NK-92 treated with Interleukin-12 subunit alpha and Interleukin-12 subunit beta, amount 100 ng/mL, for 24 hours (cell line): ENCODE measurements at regions not wholly inside any gene's neighbourhood (a gene's known extent, or its start where the extent isn't known, plus 50 kb on each side); places are given as distances from the start of the nearest gene placed in this dataset.
A peak's percentile ranks its signal among the peaks of the same experiment; 100 is the strongest.
"Not testable (repeated sequence)": the region's sequence is repeated elsewhere in the genome, so short reads cannot be mapped to it uniquely, and the experiment has no call there.

Experiments used
- DNase-seq: peaks from one replicate; lab custom pipeline; 2025; lab: John Stamatoyannopoulos, UW

DNA sequence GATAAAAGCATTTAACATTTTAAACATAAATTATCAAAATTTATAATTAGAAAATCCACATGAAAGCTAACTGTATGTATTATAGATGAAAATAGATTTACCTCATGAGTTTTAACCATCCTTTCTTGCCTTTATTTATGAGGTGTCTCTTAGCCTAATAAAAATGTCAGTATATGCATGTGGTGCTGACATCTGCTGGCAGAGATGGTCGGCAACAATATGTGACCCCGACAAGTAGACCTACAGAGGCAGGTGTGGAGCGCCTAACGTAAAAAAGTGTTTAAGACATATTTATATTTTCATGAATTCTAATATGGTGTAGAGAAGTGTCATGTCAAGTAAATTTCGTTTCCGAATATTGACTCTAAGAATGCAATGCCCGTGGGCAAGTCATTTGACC, 149.0 kb upstream of the FUT9 start:
- no peak for DNase-seq

DNA sequence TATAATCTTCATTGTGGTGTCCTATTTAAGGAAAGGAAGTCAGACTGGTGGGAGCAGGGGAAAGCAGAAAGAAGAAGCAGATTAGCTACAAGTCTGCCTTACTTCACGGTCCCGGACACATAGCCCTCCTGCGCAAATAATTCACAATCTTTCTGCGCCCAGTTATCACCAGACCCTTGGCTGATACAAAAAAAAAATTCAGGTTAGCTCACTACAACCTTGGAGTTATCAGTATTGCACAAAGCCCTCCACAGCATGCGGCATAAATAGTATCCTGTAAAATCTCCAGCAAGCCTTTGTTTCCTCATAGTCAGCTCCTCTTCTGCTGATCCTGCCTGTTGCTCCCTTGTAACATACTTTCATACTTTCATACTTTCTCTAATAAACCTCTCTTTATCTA, 148.6 kb upstream of the FUT9 start:
- DNase-seq = no peak

DNA sequence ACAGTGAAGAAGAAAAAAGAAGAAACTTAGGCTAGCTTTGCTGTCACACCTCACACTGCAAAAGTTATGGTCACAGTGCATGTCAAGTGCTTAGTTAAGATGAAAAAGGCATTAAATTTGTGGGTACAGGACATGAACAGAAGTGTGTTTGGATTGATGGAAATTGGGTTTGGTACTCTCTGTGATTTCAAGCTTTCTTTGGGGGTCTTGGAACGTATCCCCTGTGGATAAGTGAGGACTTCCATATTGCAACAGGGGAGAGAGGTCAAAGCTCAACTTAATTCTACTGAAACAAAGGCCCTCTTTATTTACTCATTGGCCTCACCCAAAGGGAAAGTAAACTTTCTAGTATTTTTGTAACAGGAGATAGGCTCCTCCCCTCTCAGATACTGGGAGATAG, 138.3 kb upstream of the FUT9 start:
- DNase-seq = no peak

DNA sequence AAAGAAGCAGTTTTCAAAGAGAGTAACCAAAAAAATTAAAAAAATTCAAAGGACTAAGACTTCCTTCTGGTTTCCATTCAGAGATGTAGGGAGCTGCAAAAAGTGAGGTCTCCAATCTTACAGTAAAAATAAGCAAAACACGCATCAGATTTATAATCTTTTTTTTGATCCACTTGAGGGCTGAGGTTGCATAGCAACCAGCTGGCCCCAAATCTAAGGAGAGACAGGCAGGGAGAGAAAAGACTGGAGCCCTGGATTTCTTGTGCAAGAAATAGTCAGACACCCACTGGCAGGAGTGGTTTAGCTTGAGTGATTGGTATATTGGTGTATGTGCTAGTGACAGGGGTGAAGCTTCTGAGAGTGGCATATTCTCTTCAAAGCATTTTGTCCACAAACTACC, 135.9 kb upstream of the FUT9 start:
- DNase-seq = no peak

DNA sequence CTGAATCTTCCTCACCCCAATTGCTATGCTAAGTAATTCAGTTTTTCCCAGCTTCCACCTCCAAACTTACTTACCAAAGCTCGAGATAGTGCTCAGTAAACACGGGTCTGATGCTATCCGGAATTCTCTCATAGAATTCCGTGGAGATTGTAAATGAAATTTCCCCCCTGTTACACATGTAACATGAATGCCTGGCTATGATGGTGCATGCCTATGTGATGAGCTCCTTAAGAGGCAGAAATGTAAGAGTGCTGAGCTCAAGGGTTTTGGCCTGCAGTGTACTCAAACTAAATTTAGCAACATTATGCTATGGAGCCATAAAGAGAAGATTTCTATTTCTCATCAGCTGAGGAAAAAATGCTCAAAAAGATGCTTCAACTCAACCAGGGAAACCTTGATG, 133.4 kb upstream of the FUT9 start:
- DNase-seq = no peak

DNA sequence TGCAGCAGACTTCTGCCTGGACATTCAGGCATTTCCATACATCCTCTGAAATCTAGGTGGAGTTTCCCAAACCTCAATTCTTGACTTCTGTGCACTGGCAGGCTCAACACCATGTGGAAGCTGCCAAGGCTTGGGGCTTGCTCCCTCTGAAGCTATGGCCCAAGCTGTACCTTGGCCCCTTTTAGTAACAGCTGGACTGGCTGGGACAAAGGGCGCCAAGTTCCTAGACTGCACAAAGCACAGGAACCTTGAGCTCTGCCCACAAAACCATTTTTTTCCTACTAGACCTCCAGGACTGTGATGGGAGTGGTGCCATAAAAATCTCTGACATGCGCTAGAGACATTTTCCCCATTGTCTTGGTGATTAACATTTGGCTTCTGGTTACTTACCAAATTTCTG, 127.1 kb upstream of the FUT9 start:
- not testable (repeated sequence) for DNase-seq

DNA sequence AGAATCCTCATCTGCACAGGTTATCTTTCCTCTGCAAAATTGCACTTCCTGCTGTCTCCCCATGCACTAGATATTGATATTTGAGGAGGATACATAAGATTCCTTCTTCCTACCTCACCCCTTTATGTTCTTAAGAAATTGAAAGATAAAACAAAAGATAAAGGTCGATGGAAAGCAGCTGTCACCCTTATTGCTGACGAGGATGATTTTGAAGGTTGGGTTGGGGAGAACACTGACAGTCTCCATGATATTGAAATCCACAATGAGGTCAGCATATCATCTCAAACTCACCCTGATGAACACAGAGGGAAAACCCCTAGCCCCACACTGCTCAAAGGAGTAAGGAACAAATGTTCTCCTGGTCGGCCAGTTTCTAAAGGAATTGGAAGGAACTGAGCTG, 110.6 kb upstream of the FUT9 start:
- DNase-seq = no peak

DNA sequence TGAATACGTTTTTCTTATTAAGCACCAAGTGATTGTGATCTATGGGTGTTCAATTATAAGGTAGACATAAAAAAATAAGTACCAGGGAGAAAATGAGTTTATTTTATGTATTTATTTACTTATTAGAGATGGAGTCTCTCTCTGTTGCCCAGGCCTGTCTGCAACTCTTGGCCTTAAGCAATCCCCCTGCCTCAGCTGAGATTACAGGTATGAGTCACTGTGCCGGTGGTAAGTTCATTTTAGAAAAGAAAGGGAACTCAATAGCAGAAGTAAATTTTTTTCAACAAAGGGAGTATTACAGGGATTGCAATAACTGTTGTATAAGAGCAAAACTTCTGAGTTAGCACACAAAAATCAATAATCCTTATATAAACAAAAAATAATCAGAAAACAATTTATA, 98.7 kb upstream of the FUT9 start:
- peak; percentile 18 for DNase-seq

DNA sequence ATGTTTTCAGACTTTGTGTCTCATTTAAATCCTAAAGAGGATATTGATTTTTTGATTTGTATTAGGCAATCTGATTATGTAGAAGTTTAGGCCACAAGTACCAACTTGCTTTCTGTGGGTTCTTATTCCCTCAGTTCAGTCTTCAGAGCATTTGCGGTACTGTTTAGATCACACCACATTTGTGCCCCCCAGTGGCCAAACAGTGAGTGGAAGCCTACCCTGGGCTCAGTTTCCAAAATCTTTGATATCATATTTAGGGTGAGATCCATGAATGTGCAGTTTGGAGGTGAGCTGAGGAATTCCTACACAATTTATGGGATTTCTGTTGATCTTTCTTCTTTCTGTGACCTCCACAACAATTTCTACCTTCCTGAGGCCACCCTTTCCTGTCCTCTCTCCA, 92.3 kb upstream of the FUT9 start:
- DNase-seq = no peak

DNA sequence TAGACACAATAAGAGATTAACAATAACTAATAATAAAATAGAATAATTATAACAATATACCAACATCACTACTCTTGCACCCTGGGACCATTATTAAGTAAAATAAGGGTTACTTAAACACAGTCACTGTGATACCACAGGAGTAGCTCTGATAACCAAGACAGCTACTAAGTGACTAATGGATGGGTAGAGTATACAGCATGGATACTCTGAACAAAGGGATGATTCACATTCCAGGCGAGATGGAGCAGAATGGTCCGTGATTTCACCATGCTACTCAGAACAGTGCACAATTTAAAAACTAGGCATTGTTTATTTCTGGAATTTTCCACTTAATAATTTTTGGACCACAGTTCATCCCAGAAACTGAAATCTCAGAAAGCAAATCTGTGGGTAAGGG, 80.0 kb upstream of the FUT9 start:
- no peak for DNase-seq

DNA sequence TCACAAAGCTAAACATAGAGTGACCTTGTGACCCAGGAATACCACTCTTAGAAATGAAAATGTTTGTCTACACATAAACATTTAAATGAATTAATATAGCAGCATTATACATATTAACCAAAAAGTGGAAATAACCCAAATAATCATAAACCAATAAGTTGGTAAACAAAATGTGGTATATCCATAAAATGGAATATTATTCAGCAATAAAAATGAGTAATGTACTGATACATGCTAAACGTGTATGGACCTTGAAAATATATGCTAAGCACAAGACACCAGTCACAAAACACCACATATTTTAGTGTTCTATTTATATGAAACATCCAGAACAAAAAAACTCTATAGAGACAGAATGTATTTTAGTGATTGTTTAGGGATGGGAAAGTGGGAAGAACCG, 68.9 kb upstream of the FUT9 start:
- DNase-seq = no peak

DNA sequence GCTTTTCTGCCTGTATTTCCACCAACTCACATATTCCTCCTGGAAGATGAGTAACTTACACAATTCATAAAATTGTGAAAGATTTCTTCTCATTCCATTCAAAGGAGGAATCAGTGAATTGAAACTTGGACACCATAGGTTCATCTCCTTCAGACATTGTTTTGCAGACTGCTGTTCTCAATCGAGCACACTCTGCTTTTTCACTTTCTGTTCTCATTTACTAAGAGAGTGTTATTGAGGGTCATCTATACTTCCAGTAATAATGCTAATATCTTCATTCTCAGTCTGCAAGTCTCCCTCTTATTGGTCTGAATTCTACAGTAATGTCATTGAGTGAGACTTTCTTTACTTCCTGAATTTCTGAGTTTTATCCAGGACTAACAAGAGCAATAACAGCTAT, 67.5 kb upstream of the FUT9 start:
- no peak for DNase-seq

DNA sequence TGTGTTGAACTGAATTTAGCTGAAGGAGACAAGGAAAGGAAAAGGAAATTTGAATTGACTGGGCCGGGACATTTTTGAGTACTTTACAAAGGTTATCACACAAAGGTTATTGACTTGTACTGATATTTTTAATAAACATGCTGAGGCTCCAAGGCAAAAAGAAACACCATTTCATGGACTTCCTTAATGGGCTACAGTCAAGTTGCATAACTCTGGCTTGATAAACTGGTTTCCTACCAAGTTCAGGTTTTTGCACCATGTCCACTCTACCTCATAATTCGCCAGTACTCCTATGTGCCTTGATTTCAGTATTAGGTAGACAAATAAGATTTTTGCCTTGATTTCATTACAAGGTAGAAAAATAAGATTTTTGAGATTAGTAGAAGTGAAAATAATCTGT, 65.8 kb upstream of the FUT9 start:
- no peak for DNase-seq

DNA sequence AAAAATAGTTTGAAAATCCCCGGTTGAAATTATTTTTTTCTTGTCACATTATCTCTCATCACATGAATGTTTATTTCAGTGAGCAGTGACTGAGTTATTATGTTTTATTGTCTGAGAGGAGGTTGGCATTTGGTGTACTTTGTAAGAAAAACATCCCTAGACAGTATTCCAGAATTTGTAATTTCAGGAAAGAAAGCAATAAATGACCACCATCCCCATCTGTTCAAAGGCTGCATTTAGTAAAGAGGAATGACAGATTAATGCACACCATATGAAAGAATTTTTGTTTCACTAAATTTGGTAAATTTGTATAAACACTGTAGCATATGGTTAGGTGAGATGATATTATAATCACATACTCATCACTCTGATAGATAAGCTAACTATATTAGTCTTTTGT, 57.1 kb upstream of the FUT9 start:
- no peak for DNase-seq

DNA sequence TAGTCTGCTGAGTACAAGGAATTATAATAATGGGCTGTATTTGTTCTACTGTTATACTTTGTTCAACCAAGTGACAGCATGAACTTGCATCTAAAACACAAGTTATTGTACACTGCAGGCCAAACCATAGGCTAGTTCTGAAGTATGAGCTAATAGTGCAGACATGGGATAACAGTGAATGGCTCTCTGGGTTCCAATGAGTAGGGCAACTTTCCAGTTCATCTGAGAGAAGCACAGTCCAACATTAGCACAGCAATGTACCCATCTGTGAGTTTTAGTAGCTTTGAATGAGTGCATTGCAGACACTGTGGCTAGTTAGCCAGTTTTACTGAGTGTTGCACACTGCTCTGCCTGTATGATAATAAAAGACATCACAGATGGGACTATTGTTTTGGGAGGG, 56.5 kb upstream of the FUT9 start:
- DNase-seq = no peak
